ENCODE measurements at regions not wholly inside any gene's neighbourhood (a gene's known extent, or its start where the extent isn't known, plus 50 kb on each side); places are given as distances from the start of the nearest gene placed in this dataset.
"Not testable (repeated sequence)": the region's sequence is repeated elsewhere in the genome, so short reads cannot be mapped to it uniquely, and the experiment has no call there.

DNA sequence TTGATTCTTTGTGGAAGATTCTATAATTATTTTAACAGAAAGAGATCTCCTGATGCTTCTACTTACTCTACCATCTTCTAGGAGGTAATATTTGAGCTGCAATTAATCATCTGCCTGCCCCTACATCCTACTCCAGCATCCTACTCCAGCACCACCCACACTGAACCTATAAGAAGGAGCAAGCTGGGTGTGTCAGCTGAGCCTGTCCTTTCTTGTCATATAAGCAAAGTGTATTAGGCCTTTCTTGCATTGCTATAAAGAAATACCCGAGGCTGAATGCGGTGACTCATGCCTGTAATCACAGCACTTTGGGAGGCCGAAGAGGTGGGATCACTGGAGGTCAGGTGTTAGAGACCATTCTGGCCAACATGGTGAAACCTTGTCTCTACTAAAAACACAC is 84.2 kb upstream of the ARG1 start:
- H3K4me3 ChIP-seq, result no peak overlapping the region
- no peak overlapping the region for H3K27ac ChIP-seq
- no peaks in the 10 kb centered on the region for H3K9me3 ChIP-seq
- no peaks in the 10 kb centered on the region for H3K27me3 ChIP-seq
- TF ChIP-seq EP300 (IDR thresholded peaks at IDR 0.05) (no peak), POLR2AphosphoS5 (IDR thresholded peaks at IDR 0.05) (no peak), POLR2A (IDR thresholded peaks at IDR 0.05) (no peak)
- TF ChIP-seq, protein P1, sequence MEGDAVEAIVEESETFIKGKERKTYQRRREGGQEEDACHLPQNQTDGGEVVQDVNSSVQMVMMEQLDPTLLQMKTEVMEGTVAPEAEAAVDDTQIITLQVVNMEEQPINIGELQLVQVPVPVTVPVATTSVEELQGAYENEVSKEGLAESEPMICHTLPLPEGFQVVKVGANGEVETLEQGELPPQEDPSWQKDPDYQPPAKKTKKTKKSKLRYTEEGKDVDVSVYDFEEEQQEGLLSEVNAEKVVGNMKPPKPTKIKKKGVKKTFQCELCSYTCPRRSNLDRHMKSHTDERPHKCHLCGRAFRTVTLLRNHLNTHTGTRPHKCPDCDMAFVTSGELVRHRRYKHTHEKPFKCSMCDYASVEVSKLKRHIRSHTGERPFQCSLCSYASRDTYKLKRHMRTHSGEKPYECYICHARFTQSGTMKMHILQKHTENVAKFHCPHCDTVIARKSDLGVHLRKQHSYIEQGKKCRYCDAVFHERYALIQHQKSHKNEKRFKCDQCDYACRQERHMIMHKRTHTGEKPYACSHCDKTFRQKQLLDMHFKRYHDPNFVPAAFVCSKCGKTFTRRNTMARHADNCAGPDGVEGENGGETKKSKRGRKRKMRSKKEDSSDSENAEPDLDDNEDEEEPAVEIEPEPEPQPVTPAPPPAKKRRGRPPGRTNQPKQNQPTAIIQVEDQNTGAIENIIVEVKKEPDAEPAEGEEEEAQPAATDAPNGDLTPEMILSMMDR (IDR thresholded peaks at IDR 0.05), result no peak
- 56 to 85% methylated on average over 3 of the region's 3 CpGs for WGBS, 2 donors
- H3K4me1 ChIP-seq, result no peaks in the 10 kb centered on the region
- no peaks in the 10 kb centered on the region for H3K36me3 ChIP-seq
- intact Hi-C loops (cut with DNase I), result no loop called here
- DNase-seq, result no peak

DNA sequence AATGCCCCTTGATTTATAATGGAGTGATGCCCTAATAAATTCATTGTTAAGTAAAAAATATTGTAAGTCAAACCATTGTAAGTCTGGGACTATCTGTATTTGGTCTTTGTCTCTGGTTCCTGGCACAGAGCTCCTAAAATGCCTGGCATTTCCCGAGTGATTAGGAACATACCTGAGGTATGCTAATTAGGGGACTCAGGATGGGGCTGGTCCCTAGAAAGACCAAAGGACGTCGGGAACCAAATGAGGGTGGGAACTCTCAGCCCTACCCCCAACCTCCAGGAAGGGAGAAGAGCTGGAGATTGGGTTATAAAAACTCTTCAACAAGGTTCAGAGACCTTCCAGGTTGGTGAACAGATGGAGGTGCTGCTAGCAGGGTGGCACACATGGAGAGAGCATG is 82.6 kb upstream of the ARG1 start:
- H3K9me3 ChIP-seq, result no peaks in the 10 kb centered on the region
- 43 to 93% methylated on average over 3 of the region's 3 CpGs for WGBS, 2 donors
- no peak overlapping the region for H3K27ac ChIP-seq
- TF ChIP-seq POLR2AphosphoS5 (IDR thresholded peaks at IDR 0.05), result no peak
- TF ChIP-seq, protein P1 (IDR thresholded peaks at IDR 0.05), result no peak
- TF ChIP-seq EP300 (IDR thresholded peaks at IDR 0.05), result no peak
- TF ChIP-seq POLR2A (IDR thresholded peaks at IDR 0.05), result no peak
- no peak for DNase-seq
- H3K36me3 ChIP-seq, result no peaks in the 10 kb centered on the region
- no peaks in the 10 kb centered on the region for H3K4me1 ChIP-seq
- H3K27me3 ChIP-seq, result no peaks in the 10 kb centered on the region
- H3K4me3 ChIP-seq, result no peak overlapping the region
- intact Hi-C loops (cut with DNase I), result no loop called here

DNA sequence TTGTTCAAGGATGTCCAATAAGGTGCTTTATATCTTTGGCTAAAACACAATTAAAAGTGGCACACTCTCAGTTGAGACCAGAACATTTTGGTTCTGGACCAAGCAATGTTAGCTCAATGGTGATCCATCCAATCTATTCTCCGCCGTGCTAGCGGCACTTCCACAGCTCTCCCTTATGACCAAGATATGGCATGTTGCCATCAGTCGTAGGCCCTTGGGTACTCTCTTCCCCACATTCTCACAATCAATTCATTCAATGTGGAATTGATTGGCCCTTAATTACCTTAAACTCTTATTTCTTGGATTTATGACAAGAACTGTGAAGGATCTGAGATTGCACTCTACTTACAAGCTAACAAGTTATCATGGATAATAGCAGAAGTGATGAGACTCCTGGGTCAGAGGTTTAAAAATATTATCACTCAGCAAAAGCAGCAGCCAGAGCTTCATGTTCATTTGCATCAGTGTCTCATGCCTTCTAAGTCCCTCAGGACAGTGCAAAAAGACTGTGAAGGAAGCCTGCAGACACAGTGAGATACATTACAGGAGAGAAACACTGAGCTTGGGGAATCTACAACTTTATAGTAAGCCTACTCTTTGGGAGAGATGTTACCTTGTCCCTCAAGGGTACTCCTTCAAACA is 80.0 kb upstream of the ARG1 start:
- TF ChIP-seq POLR2A (IDR thresholded peaks at IDR 0.05) (no peak), EP300 (IDR thresholded peaks at IDR 0.05) (no peak), POLR2AphosphoS5 (IDR thresholded peaks at IDR 0.05) (no peak)
- TF ChIP-seq, protein P1 (IDR thresholded peaks at IDR 0.05), result no peak

DNA sequence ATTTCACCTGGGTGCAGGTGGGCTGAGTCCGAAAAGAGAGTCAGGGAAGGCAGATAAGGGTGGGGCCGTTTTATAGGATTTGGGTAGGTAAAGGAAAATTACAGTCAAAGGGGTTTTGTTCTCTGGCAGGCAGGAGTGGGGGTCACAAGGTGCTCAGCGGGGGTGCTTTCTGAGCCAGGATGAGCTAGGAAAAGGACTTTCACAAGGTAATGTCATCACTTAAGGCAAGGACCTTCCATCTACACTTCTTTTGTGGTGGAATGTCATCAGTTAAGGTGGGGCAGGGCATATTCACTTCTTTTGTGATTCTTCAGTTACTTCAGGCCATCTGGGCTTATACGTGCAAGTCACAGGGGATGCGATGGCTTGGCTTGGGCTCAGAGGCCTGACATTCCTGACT is 68.6 kb upstream of the ARG1 start:
- DNase-seq; H3K27ac ChIP-seq; H3K36me3 ChIP-seq; H3K9me3 ChIP-seq; intact Hi-C loops (cut with DNase I); H3K27me3 ChIP-seq; H3K4me3 ChIP-seq; H3K4me1 ChIP-seq: not testable (repeated sequence)
- 77 to 87% methylated on average over 3 to 5 of the region's 5 CpGs for WGBS, 2 donors

More for the DNA sequence above, 80.0 kb upstream of the ARG1 start:
- Histone ChIP-seq H3K36me3 (no peaks in the 10 kb centered on the region), H3K4me1 (no peaks in the 10 kb centered on the region), H3K4me3 (no peak overlapping the region), H3K27me3 (no peaks in the 10 kb centered on the region), H3K9me3 (no peaks in the 10 kb centered on the region), H3K27ac (no peak overlapping the region)
- intact Hi-C loops (cut with DNase I), result no loop called here
- DNase-seq, result no peak
- 88 to 96% methylated on average over 4 of the region's 4 CpGs for WGBS, 2 donors

DNA sequence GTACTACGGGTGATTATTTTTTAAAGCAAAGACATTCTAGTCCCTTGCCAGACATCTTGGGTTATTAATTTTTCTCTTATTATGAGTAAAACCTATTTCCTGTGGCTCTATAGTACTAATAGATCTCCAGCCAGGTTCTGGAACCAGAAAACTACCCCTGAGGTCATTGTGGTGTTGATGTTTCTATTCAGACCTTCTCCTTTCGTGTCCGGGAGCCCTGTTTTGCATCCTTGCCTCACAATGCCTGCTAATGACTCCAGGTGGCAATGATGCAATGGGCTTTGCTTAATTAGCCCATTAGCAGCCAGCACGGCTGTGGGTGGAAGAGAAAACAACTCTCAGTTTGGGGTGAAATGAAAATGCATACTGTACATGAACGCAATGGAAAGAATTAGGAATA is 62.9 kb upstream of the ARG1 start:
- 82 to 89% methylated on average over 5 of the region's 5 CpGs for WGBS, 2 donors
- no peak for TF ChIP-seq POLR2AphosphoS5 (IDR thresholded peaks at IDR 0.05)
- Histone ChIP-seq H3K4me3 (no peak overlapping the region), H3K36me3 (no peaks in the 10 kb centered on the region), H3K27me3 (no peaks in the 10 kb centered on the region), H3K4me1 (no peaks in the 10 kb centered on the region), H3K27ac (no peak overlapping the region), H3K9me3 (peaks cover 0 to 2% (median under 1%) of the 10 kb centered on the region in 4 donors)
- DNase-seq, result no peak
- intact Hi-C loops (cut with DNase I), result no loop called here

DNA sequence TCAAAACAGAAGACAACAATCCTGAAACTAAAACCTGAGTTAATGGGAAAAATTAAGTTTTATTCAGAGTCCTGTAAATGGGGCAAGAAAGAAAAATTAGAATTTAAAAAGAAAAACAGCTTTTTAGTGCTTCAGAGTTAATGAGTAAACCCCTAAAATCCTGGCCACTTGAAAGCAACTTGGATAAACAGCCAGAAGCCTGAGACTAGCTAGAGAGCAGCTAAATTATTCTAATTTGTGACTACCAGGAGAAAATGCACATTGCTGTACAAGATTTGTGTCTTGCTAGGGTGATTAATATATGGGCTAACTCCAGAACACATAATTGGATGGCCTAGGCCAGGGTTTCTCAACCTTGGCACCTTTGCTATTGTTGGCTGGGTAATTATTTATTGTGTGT is 62.4 kb upstream of the ARG1 start:
- TF ChIP-seq POLR2A (IDR thresholded peaks at IDR 0.05) (no peak), POLR2AphosphoS5 (IDR thresholded peaks at IDR 0.05) (no peak), EP300 (IDR thresholded peaks at IDR 0.05) (no peak)
- TF ChIP-seq, protein P1 (IDR thresholded peaks at IDR 0.05), result no peak
- Histone ChIP-seq H3K4me3 (no peak overlapping the region), H3K27me3 (no peaks in the 10 kb centered on the region), H3K27ac (no peak overlapping the region), H3K36me3 (no peaks in the 10 kb centered on the region), H3K9me3 (peaks cover 0 to 6% (median 2%) of the 10 kb centered on the region in 4 donors), H3K4me1 (no peaks in the 10 kb centered on the region)
- intact Hi-C loops (cut with DNase I), result no loop called here
- no peak for DNase-seq

Measured in sigmoid colon (tissue), 6 donors.